CD4-positive, alpha-beta T cell treated with Interleukin-1 beta for 1 hour (primary cell): ENCODE measurements at regions not wholly inside any gene's neighbourhood (a gene's known extent, or its start where the extent isn't known, plus 50 kb on each side); places are given as distances from the start of the nearest gene placed in this dataset.
"Not testable (repeated sequence)": the region's sequence is repeated elsewhere in the genome, so short reads cannot be mapped to it uniquely, and the experiment has no call there.

ENCODE experiments used
- DNase-seq, 2 donors: peaks; one replicate each; pipeline ENCODE4 v3.0.0-alpha.2; 2020 to 2022

DNA sequence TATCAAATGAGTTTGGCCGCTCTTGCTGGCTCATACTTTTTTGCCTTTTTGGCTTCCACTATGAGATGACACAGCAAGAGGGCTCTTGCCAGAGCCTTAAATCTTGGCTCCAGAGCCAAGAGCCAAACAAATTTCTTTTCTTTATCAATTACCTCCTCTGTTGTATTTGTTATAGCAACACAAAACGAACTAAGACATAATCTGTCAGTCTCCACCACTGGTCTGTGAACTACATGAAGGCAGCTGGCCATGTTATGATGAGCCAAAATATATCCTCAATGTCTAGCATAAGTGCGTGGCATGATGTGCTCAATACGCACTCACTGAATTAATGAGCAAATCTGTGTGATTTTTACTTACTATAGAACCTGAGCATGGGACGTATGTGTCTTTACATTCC is 220.0 kb upstream of the ZNF217 start:
- DNase-seq, result no peak

DNA sequence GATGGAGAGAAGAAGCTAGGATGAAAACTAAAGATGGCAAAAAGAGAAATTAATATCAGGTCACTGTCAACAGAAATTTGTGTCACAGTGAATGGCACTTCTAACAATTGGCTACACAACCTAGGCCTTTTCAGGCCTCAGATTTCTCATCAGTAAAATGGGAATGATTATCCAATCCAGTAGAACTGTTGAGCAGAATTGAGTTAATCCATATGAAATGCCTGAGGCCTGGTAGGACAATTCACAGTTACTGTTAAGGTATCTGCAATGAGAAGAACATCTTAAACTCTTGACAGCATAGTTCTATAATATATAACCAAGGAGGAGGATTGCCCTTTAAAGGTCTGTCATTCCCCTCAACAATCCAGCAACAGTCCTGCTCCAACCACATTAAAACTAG is 217.9 kb upstream of the ZNF217 start:
- DNase-seq, result no peak

DNA sequence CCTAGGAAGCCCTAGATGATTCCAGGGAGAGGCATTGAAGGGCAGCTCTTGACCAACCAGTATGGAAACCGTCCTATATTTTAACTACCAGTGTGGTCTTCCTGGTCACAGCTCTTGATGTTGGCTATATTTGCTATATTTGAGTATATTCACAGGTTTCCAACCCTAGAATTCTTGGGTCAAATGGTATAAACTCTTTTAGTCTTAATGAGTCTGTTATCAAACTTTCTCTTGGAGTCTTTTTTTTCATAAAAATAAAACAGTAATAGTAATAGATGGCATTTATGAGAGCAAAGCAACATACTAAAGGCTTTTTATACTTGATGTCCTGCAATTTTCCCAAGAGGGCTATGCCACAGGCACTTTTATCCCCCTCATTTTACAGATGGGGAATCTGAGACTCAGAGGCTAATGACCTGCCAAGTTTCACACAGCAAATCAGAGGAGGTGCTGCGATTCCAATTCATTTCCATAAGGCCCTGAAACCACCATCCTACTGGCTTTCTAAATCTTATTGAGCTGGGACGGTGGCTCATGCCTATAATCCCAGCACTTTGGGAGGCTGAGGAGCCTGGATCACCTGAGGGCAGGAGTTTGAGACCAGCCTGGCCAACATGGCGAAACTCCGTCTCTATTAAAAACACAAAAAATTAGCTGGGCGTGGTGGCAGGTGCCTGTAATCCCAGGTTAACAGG is 217.2 kb upstream of the ZNF217 start:
- DNase-seq, result no peak

DNA sequence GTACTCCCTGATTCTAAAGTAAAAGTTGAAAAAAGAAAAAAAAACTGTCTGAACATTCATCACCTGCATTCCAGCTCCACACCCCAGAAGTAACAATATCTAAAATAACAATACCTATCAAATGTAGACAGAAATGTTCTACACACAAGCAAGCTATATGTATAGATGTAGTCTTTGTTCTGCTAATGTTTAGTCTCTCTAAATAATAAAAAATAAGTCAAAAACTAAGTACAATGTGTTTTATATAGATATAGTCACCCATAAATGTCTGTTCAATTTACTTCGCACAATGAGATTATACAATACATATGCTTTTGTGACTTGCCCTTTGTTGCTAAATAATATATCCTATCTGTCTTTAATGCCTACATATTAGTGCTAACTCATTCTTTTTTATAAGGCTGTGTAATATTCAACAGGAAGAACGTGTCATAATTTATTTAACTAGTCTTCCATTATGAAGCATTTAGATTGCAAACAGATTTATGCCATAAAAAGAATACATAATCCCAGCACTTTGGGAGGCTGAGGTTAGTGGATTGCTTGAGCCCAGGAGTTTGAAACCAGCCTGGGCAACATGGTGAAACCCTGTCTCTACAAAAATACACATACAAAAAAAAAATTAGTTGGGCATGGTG is 216.2 kb upstream of the ZNF217 start:
- no peak for DNase-seq

DNA sequence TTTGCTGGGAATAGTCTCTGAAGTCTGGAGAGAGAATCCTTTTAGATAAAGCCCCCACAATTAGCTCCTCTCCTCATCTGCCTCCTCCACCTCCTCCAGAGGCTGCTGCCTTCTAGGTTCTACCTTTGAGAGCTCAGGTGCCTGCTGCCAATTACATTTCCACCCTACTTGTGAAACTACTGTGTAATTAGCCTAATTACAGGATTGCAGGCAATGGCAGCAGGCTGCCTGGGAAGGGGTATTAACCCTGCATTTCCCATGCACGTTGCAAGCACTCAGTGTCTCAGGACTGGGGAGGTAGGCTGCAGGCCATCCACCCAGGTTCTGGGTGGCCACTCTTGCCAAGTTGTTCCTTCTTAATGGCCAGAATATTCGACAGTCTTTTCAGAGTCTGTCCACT is 215.6 kb upstream of the ZNF217 start:
- no peak for DNase-seq

DNA sequence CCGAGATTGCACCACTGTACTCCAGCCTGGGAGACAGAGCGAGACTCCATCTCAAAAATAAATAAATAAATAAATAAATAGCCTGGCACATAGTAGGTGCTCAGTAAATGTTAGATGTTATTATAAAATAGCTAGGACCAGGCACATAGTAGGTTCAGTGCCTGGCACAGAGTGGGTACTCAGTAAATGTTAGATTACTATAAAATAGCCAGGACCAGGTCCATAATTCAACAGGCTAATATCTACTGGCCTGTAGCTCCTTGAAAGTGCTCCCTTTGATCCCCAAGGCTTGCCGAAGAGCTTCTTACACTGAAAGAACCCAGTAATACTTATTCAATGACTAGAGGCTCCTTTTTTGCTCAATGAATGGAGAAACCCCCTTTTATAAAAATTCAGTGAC is 215.1 kb upstream of the ZNF217 start:
- DNase-seq, result no peak

DNA sequence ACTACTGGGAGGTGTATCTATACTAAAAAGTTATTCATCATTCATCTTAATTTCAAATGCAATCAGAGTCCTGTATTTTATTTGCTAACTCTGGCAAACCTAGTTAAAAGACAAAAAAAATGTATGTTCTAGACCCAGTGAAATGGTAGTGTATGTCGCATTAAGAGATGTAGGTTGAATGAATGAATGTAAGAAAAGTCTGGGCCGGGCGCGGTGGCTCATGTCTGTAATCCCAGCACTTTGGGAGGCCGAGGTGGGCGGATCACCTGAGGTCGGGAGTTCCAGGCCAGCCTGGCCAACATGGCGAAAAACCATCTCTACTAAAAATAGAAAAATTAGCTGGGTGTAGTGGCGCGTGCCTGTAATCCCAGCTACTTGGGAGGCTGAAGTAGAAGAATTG is 214.7 kb upstream of the ZNF217 start:
- not testable (repeated sequence) for DNase-seq

DNA sequence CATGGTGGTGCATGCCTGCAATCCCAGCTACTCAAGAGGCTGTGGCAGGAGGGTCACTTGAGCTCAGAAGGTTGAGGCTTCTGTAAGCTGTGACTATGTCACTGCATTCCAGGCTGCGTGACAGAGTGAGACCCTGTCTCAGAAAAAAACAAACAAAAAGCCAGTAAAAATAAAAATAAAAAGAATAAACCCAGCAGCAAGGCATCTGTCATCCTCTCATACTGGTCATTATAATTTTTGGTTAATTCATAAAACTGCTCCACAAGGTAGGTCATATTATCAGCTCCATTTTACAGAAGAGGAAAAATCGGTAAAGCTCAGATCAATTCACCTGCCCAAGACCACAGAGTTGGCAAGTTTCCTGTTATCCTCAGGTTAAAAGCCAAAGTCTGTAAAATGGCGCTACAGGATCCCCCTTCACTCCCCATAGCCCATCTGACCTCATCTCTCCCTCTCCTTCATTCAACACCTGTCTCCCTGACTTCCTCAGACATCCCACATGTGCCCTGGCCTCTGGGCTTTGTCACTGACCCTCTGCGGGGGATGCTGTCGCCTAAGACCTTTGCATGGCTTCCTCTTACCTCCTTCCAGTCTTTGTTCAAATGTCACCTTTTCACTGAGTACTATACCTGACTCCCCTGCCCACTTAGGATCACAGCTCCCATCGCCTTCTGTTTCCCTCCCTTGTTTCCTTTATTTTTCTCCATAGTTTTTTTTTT is 213.2 kb upstream of the ZNF217 start:
- no peak for DNase-seq

DNA sequence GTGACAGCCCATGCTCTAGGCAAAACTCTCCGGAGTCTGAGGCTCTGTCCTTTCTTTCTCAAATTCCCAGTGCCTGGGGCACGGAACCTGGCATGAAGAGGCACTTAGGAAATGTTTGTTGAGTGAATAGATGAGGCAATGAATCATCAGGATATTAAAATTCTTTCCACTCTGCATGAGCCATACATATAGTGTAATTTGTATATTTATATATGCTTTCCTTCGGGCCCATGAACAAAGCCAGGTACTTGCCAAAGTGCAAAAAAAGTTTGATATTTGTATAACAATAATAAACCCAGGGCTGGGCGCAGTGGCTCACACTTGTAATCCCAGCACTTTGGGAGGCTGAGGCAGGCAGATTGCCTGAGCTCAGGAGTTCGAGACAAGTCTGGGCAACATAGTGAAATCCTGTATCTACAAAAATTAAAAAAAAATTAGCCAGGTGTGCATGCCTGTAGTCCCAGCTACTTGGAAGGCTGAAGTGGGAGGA is 212.3 kb upstream of the ZNF217 start:
- no peak for DNase-seq

DNA sequence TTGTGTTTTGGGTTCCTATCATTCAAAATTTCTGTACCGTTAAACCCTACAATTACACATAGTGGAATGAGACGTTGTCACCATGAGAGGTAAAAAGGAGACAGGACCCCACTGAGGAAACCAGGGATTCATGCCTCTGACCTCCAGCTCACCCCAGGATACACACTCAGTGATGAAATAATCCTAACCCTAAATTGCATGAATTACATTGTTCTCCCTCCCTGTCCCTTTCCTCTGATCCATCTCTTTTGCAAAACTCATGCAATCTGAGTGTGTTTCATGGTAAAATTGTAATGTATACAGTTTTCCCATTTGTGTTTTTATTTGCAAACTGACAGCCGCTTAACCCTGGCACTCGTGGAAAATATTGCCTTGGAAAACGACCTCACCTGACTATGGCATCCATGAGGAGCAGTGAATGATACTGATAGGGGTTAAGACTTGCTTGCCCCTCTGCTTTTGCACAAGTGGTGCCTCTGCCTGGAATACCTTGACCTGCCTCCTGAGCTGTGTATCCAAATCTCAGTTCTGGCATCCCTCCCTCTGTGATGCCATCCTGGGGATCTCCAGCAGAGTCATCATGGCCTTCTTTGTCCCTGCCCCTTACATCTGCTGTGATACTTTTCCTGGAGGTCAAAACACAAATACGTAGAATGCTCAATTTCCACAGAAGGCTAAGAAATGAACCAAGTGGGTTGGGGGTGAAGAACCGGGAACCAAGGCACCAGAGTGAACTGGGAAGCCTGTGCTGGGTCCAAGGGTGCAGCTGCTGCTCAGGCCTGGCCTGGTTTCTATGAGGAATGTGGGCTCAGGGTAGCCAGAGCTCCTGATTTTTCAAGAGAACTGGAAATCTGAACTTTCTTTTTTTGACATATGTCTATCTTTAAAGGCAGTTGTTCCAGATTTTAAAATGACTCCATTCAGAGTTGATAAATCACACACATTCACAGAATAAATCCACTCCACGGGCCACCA is 211.6 kb upstream of the ZNF217 start:
- no peak for DNase-seq

DNA sequence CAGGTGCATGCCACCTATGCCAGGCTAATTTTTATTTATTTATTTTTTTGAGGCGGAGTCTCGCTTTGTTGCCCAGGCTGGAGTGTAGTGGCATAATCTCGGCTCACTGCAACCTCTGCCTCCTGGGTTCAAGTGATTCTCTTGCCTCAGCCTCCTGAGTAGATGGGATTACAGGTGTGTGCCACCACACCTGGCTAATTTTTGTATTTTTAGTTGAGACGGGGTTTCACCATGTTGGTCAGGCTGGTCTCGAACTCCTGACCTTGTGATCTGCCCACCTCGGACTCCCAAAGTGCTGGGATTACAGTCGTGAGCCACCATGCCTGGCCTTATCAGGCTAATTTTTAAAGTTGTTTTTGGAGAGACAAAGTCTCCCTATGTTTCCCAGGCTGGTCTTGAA is 210.7 kb upstream of the ZNF217 start:
- DNase-seq, result not testable (repeated sequence)

DNA sequence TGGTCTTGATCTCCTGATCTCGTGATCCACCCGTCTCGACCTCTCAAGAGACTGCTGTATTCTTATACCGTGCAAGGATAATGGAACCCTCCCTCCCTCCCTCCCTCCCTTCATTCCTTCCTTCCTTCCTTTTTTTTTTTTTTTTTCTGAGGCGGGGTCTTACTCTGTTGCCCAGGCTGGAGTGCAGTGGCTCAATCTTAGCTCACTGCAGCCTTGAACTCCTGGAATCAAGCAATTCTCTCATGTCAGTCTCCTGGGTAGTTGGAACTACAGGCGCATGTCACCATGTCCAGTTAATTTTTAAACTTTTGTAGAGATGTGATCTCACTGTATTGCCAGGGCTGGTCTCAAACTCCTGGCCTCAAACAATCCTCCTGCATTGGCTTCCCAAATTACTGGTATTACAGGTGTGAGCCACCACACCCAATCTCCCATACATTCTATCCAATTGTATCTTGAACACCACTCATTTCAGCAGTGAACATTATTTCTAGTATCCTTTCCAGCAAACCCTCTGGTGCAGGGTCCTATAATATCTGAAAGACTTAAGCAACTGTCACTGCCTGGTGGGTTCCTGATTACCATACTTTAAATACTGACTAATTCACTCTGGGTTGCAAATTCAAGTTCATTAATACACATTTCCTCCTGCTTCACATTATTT is 210.0 kb upstream of the ZNF217 start:
- DNase-seq, result no peak

DNA sequence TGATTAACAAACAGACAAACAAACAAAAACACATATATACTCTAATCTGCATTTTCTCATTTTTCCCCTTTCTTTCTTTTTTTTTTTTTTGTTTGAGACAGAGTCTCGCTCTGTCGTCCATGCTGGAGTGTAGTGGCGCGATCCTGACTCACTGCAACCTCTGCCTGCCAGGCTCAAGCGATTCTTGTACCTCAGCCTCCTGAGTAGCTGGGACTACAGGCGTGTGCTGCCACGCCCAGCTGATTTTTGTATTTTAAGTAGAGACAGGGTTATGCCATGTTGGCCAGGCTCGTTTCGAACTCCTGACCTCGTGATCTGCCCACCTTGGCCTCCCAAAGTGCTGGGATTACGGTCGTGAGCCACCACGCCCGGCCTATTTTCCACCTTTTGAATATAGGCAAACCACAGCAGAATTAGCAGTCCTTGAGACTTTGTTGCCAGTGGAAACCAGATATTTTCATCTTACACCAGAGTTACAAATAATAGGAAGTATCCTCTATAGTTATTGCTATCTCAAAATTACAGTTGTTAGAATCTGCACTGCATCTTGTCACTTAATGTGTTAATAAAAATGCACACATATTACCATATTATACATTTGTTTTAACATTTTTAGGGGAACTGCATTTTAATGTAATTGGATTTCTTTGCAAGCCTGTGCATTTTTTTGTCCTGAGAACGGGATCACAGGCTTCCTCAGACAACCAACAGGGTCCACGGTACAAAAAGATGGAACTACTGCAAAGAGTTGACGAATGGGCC is 208.2 kb upstream of the ZNF217 start:
- DNase-seq, result no peak

DNA sequence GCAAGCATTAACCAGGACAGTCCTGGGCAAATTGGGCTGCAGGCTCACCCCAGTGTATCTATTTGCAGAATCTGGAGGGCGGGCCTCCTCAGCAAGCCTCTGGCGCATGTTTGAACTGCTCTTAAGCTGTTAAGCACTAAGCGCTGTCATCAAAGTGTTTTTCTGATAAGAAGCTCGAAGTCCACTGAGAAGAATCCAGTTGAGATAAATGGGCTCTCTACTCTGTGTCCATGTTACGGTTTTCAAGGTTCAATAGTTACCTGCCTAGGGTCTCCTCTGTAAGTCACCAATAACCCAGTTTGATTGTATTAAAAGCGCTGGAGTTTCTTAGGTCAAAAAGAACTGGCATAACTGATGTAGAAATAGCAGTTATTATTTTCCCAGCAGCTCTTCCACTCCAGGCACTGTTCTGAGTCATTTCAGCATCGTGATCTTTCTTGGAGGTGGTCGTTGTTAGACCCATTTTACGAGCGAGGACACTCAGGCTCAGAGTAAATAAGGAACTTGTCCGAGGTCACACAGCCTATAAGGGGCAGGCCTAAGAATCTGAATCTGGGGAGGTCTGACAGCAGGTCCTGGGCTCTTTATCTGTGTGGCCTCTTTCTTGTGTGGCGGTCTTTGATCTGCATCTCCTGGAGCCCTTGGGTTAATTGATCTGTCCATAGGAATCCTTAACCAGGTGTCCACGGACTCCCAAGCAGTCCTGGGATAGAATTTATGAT is 207.4 kb upstream of the ZNF217 start:
- DNase-seq, result no peak

DNA sequence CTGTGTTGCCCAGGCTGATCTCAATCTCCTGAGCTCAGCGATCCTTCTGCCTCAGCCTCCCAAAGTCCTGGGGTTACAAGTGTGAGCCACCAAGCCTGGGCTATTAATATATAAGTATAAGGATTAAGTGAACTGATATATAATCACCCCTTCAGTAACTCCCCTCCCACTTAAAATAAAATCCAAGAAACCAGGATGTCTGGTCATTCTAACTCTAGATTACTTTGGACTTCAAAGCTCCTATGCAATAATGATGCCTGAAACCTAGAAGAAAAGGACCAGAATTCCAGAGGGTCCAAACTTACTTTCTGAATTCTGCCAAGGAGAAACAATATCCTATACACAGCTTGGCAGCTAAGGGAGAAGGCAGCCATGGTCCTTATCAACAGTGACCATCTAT is 206.8 kb upstream of the ZNF217 start:
- DNase-seq, result no peak

DNA sequence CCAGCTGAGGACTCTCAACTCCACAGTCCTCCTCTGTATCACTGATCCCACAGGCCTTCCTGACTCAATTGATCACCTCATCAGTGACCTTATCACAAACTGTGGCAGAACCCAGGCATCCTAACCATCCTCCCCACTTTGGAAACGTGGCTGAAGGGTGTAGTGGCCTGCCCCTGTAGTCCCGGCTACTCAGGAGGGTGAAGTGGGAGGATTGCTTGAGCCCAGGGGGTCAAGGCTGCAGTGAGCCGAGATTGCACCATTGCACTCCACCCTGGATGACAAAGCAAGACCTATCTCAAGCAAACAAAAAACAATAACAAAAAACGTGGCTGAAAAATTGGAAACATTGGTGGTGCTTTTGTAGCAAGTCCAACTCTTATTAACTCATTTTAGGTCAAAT is 203.4 kb upstream of the ZNF217 start:
- DNase-seq, result no peak

DNA sequence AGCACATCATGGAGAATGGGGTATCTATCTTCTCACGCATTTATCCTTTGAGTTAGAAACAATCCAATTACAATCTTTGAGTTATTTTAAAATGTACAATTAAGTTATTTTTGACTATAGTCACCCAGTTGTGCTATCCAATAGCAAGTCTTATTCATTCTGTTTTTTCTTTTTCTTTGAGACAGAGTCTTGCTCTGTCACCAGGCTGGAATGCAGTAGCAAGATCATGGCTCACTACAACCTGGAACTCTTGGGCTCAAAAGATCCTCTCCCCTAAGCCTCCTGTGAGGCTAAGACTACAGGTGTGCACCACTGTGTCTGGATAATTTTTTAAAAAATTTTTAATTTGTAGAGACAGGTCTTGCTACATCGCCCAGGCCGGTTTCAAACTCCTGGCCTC is 201.5 kb upstream of the ZNF217 start:
- no peak for DNase-seq

DNA sequence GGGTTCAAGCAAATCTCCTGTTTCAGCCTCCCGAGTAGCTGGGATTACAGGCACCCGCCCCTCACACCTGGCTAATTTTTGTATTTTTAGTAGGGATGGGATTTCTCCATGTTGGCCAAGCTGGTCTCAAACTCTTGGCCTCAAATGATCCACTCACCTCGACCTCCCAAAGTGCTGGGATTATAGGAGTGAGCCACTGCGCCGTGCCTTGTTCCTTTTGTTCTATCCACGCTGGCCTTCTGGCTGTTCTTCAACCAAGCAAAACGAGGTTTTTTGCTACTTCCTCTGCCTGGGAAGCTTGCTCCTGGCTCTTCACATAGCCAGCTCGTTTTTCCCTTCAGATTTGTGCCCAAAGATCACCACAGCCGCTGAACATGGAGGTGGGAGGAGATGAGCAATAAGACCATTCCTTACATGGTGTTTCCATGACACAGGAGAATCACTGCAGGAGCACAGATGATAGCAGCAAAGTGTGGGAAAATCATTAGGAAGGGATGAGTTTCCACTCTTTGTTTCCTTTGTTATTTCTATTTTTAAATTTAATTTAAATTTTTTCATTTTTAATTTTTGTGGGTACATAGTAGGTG is 201.0 kb upstream of the ZNF217 start:
- DNase-seq, result no peak

DNA sequence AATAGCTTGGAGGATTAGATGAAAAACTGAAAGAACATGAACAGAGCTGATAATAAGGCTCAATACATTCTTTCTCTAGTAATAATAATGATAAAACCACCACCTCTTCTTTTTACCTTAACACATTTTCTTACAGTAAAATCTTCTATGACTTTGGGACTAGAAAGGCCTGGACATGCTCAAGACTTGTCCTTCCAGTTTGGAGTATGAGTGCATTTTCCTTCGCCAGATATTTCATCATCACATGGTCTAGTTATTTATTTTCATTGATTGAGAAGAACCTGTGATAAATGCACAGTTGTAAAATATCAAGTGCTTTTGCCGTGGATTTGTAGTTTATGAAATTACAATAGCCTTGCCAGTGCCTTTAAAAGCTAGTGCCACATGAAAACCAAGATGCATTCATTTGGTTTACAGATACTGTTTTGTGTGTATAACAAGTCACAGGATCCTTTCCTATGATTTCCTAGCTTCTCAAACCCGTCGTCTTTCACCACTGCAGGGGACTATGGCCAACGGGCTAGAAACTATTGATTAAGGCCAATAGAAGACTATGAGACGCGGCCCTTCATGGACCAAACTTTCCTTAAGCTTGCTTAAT is 200.2 kb upstream of the ZNF217 start:
- no peak for DNase-seq

DNA sequence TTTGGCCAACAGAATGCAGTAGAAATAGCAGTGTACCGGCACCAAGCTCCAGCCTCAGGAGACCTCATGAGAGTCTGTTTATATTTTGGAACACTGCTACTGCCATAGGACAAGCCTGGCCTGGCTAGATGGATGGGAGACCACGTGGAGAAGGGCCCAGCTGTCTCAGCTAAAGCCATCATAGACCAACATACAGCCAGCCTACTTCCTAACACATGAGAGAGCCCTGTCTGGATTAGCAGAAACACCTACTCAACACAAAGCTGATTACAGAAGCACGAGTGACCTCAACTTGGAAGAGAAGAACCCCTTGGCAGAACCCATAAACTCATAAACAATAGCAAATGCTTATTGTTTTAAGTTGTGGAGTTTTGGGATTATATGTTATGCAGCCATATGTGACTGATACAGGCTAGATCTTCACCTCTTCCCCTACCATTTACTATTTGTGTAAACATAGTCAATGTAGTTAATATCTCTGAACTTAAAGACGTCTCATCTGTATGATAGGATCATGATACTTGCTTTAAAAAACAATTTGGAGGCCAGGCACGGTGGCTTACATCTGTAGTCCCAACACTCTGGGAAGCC is 199.4 kb upstream of the ZNF217 start:
- no peak for DNase-seq
